HG03571 (cell line): ENCODE measurements at regions not wholly inside any gene's neighbourhood (a gene's known extent, or its start where the extent isn't known, plus 50 kb on each side); places are given as distances from the start of the nearest gene placed in this dataset.
A peak's percentile ranks its signal among the peaks of the same experiment; 100 is the strongest.

Experiments used
- ATAC-seq: cut with Tn5 transposase; IDR thresholded peaks from one replicate; pipeline ENCODE4 v1.9.1; 2021; ENCODE audit not compliant: unreplicated experiment

GRCh38 chr17:71966459-71967313 is 154.1 kb upstream of the SOX9 start:
- ATAC-seq, result no peak

DNA sequence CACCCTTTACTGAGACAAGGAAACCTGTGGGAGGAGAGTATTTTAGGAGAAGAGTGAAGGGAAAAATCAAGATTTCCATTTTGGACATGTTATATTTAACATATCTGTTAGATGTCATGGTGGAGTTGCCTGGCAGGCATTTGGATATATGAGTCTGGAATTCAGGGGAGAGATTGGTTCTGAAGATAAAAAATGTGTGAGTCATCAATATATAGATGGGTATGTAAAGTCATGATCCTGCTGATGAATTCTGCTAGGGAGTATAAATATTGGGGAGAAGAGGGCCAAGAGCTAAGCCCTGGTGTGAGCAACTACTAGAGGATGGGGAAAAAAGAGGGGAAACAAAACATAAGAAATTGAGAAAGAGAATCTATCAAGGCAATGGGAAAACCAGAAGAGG is 151.3 kb upstream of the SOX9 start:
- ATAC-seq, result no peak

- ATAC-seq, result no peak
Measured at GRCh38 chr17:71970312-71970711, 150.5 kb upstream of the SOX9 start.

GRCh38 chr17:71974051-71974450 is 146.8 kb upstream of the SOX9 start:
- no peak for ATAC-seq

DNA sequence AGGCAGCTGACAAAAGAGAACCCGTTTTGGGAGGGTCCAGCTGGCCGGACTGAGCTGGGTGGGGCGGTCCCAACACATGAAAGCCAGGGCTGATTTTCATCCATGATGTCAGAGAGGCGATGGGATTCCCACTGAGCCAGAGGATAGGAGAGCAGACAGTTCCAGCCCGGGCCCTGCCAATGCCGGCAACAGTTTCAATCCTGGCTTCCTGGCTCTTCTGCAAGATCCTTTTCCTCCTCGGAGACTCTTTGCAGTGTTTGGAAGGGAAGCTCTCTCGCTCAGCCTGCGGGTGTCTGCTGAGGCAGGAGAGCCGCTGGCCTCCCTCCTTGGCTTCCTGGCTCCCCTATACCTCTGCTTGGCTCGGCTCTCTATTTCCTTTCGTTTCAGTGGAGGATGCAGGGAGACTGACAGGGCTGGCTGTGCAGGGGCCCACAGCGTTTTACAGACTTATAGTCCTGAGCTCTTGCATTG is 145.5 kb upstream of the SOX9 start:
- no peak for ATAC-seq

DNA sequence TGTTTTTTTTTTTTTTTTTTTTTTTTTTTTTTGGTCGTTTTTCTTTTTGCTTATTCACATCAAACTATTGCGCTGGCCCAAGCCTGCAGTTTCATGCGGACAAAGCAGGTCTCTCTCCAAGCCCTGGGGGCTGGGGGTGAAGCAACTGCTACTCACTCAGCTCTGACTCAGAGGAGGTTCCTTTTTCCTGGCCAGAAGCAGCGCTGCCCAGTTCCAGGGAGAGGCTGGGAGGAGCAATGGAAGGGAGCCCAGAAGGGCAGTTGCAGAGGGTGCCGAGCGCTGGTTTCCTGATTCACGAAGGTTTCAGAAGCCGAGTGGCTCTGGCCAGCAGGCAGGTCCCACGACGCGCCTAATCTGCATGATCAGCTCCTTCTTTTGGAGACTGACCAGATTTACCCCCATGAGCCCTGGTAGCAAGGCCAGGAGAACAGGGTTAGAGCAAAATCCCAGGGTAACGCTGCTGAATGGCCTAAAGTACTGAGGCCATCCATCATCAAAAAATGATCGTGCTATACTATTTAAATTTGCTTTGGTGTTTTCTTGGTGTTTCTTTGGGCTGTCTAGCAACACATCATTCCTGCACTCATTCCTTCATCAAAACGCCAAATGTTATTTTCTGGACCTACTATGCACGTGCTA is 144.7 kb upstream of the SOX9 start:
- ATAC-seq, result no peak

DNA sequence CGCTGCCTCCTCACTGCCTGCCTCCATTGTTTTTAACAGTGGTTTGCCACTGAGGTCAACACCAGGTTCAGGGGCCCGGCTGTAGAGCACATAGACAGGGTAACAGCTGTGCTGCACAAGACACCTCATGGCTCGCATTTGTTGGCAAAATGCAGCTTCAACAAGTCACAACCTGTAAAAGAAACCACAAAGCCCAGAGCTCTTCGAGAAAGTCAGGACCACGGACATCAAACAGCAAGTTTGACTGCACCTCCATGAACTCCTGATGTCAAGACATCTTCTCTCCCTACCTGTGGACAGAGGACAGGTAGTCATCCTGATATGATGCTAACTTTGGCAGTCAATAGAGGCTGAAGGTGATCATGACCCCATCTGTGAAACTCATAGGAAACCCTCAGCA is 142.4 kb upstream of the SOX9 start:
- no peak for ATAC-seq

GRCh38 chr17:71980171-71980570 is 140.6 kb upstream of the SOX9 start:
- no peak for ATAC-seq

- ATAC-seq, result no peak
Measured at GRCh38 chr17:71983828-71984227, 137.0 kb upstream of the SOX9 start.

GRCh38 chr17:71985111-71986039 is 135.4 kb upstream of the SOX9 start:
- ATAC-seq, result no peak

DNA sequence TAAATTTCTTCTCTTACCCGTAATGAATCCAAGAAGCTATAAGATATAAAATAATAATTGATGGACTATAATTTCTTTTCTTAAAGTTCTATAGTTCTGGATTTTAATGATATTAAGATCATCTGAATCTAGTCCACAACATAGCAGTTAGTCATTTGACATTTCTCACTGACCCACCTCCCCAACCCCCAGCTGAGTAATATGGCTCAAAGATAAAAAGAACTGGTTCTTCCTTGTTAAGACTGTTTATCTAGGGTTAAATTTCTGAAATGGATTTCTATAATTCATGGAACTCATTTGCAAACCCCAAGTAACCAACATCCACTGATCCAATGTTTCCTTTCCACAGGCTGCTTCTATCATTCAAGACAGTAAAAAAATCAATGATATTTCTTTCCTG is 133.9 kb upstream of the SOX9 start:
- no peak for ATAC-seq

- no peak for ATAC-seq
Measured at GRCh38 chr17:71987634-71988033, 133.2 kb upstream of the SOX9 start.

GRCh38 chr17:71989117-71989516 is 131.7 kb upstream of the SOX9 start:
- no peak for ATAC-seq

DNA sequence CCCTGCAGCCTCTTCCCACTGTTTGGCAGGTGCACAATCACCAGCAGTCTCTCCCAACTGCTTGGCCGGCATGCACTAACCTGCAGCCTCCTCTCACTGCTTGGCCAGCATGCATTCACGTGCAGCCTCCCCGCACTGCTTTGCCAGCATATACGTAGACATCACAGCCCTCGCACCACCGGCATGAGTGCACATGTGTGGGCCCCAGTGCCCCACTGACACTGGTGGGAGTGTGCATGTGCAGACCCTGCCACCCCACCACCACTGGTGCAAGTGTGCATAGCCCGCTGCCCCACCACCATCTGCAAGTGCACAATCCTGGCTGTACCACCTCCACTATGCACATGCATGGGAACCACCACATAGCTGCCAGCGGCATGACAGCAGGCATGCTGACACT is 127.5 kb upstream of the SOX9 start:
- no peak for ATAC-seq

GRCh38 chr17:71995590-71995989 is 125.2 kb upstream of the SOX9 start:
- no peak for ATAC-seq

- ATAC-seq, result no peak
Measured at GRCh38 chr17:72004011-72004427, 116.8 kb upstream of the SOX9 start.

- ATAC-seq, result peak; percentile 60
Measured at GRCh38 chr17:72004611-72005331, 116.0 kb upstream of the SOX9 start.

- ATAC-seq, result peak; percentile 61
Measured at GRCh38 chr17:72005332-72006163, 115.3 kb upstream of the SOX9 start.

GRCh38 chr17:72008236-72008876 is 112.5 kb upstream of the SOX9 start:
- no peak for ATAC-seq
